Osteoblast (primary cell): ENCODE measurements at regions not wholly inside any gene's neighbourhood (a gene's known extent, or its start where the extent isn't known, plus 50 kb on each side); places are given as distances from the start of the nearest gene placed in this dataset.
A peak's percentile ranks its signal among the peaks of the same experiment; 100 is the strongest.

Experiments
- DNase-seq: peaks from one replicate; pipeline ENCODE4 v3.0.0; 2011; ENCODE audit warnings: low spot score, mixed read lengths; ENCODE audit not compliant: insufficient read length; ENCODE audit errors: missing footprints
- H2AFZ ChIP-seq: 2 replicates; pipeline ENCODE4 v1.6.0; 2011; ENCODE audit warnings: mild to moderate bottlenecking, low read length
- H3K27ac ChIP-seq: 2 replicates; pipeline ENCODE4 v1.5.1; 2011; ENCODE audit warnings: mild to moderate bottlenecking, low read depth, low read length, moderate library complexity
- H3K27me3 ChIP-seq: 2 replicates; pipeline ENCODE4 v1.6.0; 2012; ENCODE audit warnings: mild to moderate bottlenecking, control low read depth, inconsistent platforms, low read length, moderate library complexity; ENCODE audit not compliant: insufficient read depth
- H3K36me3 ChIP-seq: 2 replicates; pipeline ENCODE4 v1.5.1; 2011; ENCODE audit warnings: mild to moderate bottlenecking, low read length, control low read depth, moderate library complexity; ENCODE audit not compliant: insufficient read depth
- H3K4me1 ChIP-seq: 2 replicates; pipeline ENCODE4 v1.5.1; 2011; ENCODE audit warnings: mild to moderate bottlenecking, low read length, control low read depth, moderate library complexity; ENCODE audit not compliant: insufficient read depth
- H3K4me2 ChIP-seq: 2 replicates; pipeline ENCODE4 v1.6.0; 2011; ENCODE audit warnings: mild to moderate bottlenecking, low read length; ENCODE audit not compliant: insufficient read depth
- H3K4me3 ChIP-seq: fragments of 200-600 bp; sonication (generic); 3 replicates; pipeline ENCODE4 v1.5.1; 2012; ENCODE audit warnings: mild to moderate bottlenecking, low read length, inconsistent platforms; ENCODE audit not compliant: insufficient read depth
- H3K79me2 ChIP-seq: 2 replicates; pipeline ENCODE4 v1.6.0; 2012; ENCODE audit warnings: mild to moderate bottlenecking, low read length, control low read depth, inconsistent platforms; ENCODE audit not compliant: insufficient read depth
- H3K9me3 ChIP-seq: 2 replicates; pipeline ENCODE4 v1.5.1; 2011; ENCODE audit warnings: low read depth, low read length, control low read depth
- H4K20me1 ChIP-seq: 2 replicates; pipeline ENCODE4 v1.6.0; 2012; ENCODE audit warnings: mild to moderate bottlenecking, low read length, control low read depth; ENCODE audit not compliant: insufficient read depth
- TF ChIP-seq, protein P1 (sequence below): IDR thresholded peaks from 2 replicates; pipeline ENCODE4 v1.5.1; 2011; ENCODE audit warnings: mild to moderate bottlenecking, low read depth, low read length, moderate library complexity; ENCODE audit errors: extremely low read depth

- Histone ChIP-seq H3K27me3 (no peaks in the 10 kb centered on the region), H3K4me1 (no peaks in the 10 kb centered on the region), H3K4me3 (no peak overlapping the region), H3K36me3 (no peaks in the 10 kb centered on the region), H3K9me3 (peaks cover 3% of the 10 kb centered on the region), H3K4me2 (no peak overlapping the region), H4K20me1 (no peaks in the 10 kb centered on the region), H3K79me2 (no peaks in the 10 kb centered on the region), H2AFZ (no peak overlapping the region), H3K27ac (no peak overlapping the region)
- TF ChIP-seq, protein P1, sequence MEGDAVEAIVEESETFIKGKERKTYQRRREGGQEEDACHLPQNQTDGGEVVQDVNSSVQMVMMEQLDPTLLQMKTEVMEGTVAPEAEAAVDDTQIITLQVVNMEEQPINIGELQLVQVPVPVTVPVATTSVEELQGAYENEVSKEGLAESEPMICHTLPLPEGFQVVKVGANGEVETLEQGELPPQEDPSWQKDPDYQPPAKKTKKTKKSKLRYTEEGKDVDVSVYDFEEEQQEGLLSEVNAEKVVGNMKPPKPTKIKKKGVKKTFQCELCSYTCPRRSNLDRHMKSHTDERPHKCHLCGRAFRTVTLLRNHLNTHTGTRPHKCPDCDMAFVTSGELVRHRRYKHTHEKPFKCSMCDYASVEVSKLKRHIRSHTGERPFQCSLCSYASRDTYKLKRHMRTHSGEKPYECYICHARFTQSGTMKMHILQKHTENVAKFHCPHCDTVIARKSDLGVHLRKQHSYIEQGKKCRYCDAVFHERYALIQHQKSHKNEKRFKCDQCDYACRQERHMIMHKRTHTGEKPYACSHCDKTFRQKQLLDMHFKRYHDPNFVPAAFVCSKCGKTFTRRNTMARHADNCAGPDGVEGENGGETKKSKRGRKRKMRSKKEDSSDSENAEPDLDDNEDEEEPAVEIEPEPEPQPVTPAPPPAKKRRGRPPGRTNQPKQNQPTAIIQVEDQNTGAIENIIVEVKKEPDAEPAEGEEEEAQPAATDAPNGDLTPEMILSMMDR: no peak
- no peak for DNase-seq
Observed at GRCh38 chr5:3424946-3425345, 170.7 kb upstream of the IRX1 start.

- Histone ChIP-seq H3K4me2 (no peak overlapping the region), H3K9me3 (no peaks in the 10 kb centered on the region), H3K27ac (no peak overlapping the region), H3K79me2 (no peaks in the 10 kb centered on the region), H3K4me3 (no peak overlapping the region), H2AFZ (no peak overlapping the region), H4K20me1 (no peaks in the 10 kb centered on the region), H3K36me3 (no peaks in the 10 kb centered on the region), H3K27me3 (no peaks in the 10 kb centered on the region), H3K4me1 (no peaks in the 10 kb centered on the region)
- TF ChIP-seq, protein P1: no peak
- peak; percentile 65 for DNase-seq
Observed at GRCh38 chr5:3417376-3417943, 178.2 kb upstream of the IRX1 start.

DNA sequence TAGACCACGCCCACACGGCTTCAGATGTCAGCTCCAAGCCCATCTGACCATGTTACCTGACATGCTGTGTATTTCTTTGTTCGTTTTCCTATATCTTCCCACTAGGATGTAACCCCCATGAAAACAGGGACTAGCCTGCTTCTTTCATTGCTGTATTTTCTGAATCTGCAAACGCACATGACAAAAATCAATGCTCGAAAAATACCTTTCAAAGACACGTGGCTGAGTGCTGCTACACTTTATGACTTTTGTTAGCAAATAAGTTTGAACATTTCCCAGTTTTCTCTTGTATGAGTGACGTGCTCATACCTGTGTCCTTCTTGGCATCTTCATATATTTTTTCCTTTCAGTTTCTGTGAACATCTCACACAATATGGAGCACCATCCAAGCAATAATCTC, 181.3 kb upstream of the IRX1 start:
- Histone ChIP-seq H3K4me3 (no peak overlapping the region), H3K27ac (no peak overlapping the region), H3K36me3 (no peaks in the 10 kb centered on the region), H2AFZ (no peak overlapping the region), H3K4me1 (no peaks in the 10 kb centered on the region), H4K20me1 (no peaks in the 10 kb centered on the region), H3K9me3 (no peaks in the 10 kb centered on the region), H3K4me2 (no peak overlapping the region), H3K79me2 (no peaks in the 10 kb centered on the region), H3K27me3 (no peaks in the 10 kb centered on the region)
- DNase-seq: no peak
- TF ChIP-seq, protein P1: no peak

GRCh38 chr5:3412146-3412545, 183.5 kb upstream of the IRX1 start:
- no peak overlapping the region for H3K27ac ChIP-seq
- H3K4me2 ChIP-seq: no peak overlapping the region
- TF ChIP-seq, protein P1: no peak

More at GRCh38 chr5:3412146-3412545, 183.5 kb upstream of the IRX1 start:
- no peaks in the 10 kb centered on the region for H3K27me3 ChIP-seq
- H3K36me3 ChIP-seq: no peaks in the 10 kb centered on the region
- H3K4me1 ChIP-seq: no peaks in the 10 kb centered on the region
- no peak overlapping the region for H2AFZ ChIP-seq
- DNase-seq: no peak
- H4K20me1 ChIP-seq: no peaks in the 10 kb centered on the region
- H3K79me2 ChIP-seq: no peaks in the 10 kb centered on the region
- no peak overlapping the region for H3K4me3 ChIP-seq
- no peaks in the 10 kb centered on the region for H3K9me3 ChIP-seq
